Activated naive CD4-positive, alpha-beta T cell treated with anti-CD3 and anti-CD28 coated beads for 36 hours (primary cell): ENCODE measurements at regions not wholly inside any gene's neighbourhood (a gene's known extent, or its start where the extent isn't known, plus 50 kb on each side); places are given as distances from the start of the nearest gene placed in this dataset.
"Not testable (repeated sequence)": the region's sequence is repeated elsewhere in the genome, so short reads cannot be mapped to it uniquely, and the experiment has no call there.

Source experiments
- CTCF ChIA-PET: fragments of 350-600 bp; sonication (Branson Sonifier 250); formaldehyde crosslinking; loops from one replicate; lab custom pipeline; 2021; ENCODE audit warnings: antibody characterized with exemption; lab: Charles Lee
- DNase-seq: peaks from one replicate; pipeline ENCODE4 v3.0.0-alpha.2; 2020
- H3K27ac Mint-ChIP-seq: one replicate; pipeline ENCODE4 v1.8.0; 2021; ENCODE audit warnings: mild to moderate bottlenecking, mixed read lengths
- H3K27me3 Mint-ChIP-seq: one replicate; pipeline ENCODE4 v1.8.0; 2021; ENCODE audit warnings: low read depth, mixed read lengths
- H3K36me3 Mint-ChIP-seq: one replicate; pipeline ENCODE4 v1.8.0; 2021; ENCODE audit warnings: low read depth, mixed read lengths
- H3K4me1 Mint-ChIP-seq: one replicate; pipeline ENCODE4 v1.8.0; 2021; ENCODE audit warnings: low read depth, mixed read lengths
- H3K4me3 Mint-ChIP-seq: one replicate; pipeline ENCODE4 v1.8.0; 2021; ENCODE audit warnings: mild to moderate bottlenecking, moderate library complexity, mixed read lengths
- H3K9me3 Mint-ChIP-seq: one replicate; pipeline ENCODE4 v1.8.0; 2021; ENCODE audit warnings: mixed read lengths
- intact Hi-C: fragments of 100-400 bp; cut with micrococcal nuclease; formaldehyde crosslinking; loops from one replicate; pipeline ENCODE4 v1.15.1; 2023

DNA sequence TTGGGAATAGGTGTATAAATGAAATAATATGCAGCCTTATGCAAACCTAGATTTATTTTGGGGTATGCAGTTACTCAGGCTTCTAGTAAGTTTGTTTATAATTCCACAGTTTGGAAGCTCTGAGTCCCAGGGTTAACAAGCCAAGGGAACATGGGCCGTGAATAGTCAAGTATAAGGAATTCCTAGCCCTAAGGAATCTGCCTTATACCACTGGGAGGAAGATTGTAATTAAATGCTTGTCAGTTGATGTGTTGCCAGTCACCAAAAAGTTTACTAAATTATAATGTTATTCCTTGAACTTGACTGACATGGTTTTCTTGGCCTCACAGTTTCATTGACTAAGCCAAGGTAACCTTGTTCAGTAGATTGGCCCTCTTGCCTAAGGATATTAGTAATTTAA is 72.4 kb upstream of the SGO1 start:
- Mint-ChIP-seq H3K4me1 (no peaks in the 10 kb centered on the region), H3K27me3 (no peaks in the 10 kb centered on the region), H3K36me3 (no peaks in the 10 kb centered on the region), H3K4me3 (no peak overlapping the region), H3K27ac (no peak overlapping the region), H3K9me3 (peaks cover 2% of the 10 kb centered on the region)
- no peak for DNase-seq
- intact Hi-C loops, result no loop called here
- CTCF ChIA-PET, result no interaction called here

- no peak for DNase-seq
- no peaks in the 10 kb centered on the region for H3K4me1 Mint-ChIP-seq
- CTCF ChIA-PET, result no interaction called here
- no peak overlapping the region for H3K4me3 Mint-ChIP-seq
- no peaks in the 10 kb centered on the region for H3K27me3 Mint-ChIP-seq
- intact Hi-C loops, result no loop called here
- H3K27ac Mint-ChIP-seq, result no peak overlapping the region
- no peaks in the 10 kb centered on the region for H3K36me3 Mint-ChIP-seq
- H3K9me3 Mint-ChIP-seq, result peaks cover 2% of the 10 kb centered on the region
These were observed 70.1 kb upstream of the SGO1 start for GRCh38 chr3:20256144-20256543.

DNA sequence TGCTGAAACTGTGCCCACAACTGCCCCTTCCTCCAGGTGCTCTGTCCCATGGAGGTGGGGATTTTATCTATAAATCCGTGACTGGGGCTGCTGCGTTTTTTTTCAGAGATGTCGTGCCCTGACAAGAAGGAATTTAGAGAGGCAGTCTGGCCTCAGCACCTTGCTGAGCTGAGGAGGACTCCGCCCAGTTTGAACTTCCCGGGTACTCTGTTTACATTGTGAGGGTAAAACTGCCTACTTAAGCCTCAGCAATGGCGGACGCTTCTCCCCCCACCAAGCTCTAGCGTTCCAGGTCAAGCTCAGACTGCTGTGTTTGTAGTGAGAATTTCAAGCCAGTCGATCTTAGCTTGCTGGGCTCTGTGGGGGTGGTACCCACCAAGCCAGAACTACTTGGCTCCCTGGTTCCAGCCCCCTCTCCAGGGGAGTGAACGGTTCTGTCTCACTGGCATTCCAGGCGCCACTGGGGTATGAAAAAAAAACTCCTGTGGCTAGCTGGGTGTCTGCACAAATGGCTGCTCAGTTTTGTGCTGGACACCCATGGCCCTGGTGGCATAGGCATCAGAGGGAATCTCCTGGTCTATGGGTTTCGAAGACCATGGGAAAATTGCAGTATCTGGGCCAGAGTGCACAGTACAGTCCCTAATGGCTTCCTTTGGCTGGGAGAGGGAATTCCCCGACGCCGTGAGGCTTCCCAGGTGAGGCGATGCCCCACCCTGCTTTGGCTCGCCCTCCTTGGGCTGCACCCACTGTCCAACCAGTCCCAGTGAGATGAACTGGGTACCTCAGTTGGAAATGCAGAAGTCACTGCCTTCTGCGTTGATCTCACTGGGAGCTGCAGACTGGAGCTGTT is 68.5 kb upstream of the SGO1 start:
- no peaks in the 10 kb centered on the region for H3K36me3 Mint-ChIP-seq
- no peak overlapping the region for H3K27ac Mint-ChIP-seq
- CTCF ChIA-PET, result no interaction called here
- H3K27me3 Mint-ChIP-seq, result no peaks in the 10 kb centered on the region
- H3K4me3 Mint-ChIP-seq, result no peak overlapping the region
- intact Hi-C loops, result no loop called here
- no peak for DNase-seq
- peaks cover 2% of the 10 kb centered on the region for H3K9me3 Mint-ChIP-seq
- no peaks in the 10 kb centered on the region for H3K4me1 Mint-ChIP-seq

- intact Hi-C loops, result no loop called here
- CTCF ChIA-PET, result no interaction called here
- no peak overlapping the region for H3K4me3 Mint-ChIP-seq
- H3K4me1 Mint-ChIP-seq, result no peaks in the 10 kb centered on the region
- no peak for DNase-seq
- no peaks in the 10 kb centered on the region for H3K27me3 Mint-ChIP-seq
- H3K36me3 Mint-ChIP-seq, result no peaks in the 10 kb centered on the region
- H3K9me3 Mint-ChIP-seq, result peaks cover 9% of the 10 kb centered on the region
- H3K27ac Mint-ChIP-seq, result no peak overlapping the region
These were observed 64.8 kb upstream of the SGO1 start for GRCh38 chr3:20250786-20251185.

DNA sequence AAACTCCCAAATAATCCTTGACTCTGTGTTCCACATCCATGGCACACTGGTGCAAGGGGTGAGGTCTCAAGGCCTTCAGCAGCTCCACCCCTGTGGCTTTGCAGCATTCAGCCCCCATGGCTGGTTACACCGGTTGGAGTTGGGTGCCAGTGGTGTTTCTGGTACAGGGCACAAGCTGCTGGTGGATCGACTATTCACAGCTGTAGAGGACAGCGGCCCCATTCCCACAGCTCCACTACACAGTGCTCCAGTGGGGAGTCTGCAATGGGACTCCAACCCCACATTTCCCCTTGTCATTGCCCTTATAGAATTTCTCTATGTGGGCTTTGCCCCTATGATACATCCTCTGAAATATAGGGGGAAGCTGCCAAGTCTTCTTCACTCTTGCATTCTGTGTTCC is 64.3 kb upstream of the SGO1 start:
- Mint-ChIP-seq H3K4me3 (no peak overlapping the region), H3K9me3 (peaks cover 9% of the 10 kb centered on the region), H3K27ac (no peak overlapping the region), H3K4me1 (no peaks in the 10 kb centered on the region), H3K27me3 (no peaks in the 10 kb centered on the region), H3K36me3 (no peaks in the 10 kb centered on the region)
- intact Hi-C loops, result no loop called here
- DNase-seq, result no peak
- CTCF ChIA-PET, result no interaction called here

DNA sequence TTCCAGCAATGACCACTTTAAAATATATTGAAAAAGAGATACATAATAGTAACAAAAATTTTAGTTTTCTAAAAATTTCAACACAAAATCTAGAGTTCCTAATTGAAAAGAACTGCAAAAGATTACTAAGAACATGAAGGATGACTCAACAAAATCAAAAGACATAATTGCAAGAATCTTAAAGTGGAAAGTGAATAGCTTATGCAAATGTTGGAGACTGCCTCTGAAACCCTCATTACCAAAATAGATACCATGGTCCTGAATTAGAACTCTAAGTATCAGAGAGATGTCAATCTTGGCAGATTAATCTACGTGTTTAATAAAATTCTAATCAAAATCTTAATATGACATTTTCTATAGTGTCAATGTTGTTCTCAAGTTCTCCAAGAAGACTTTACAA is 60.7 kb upstream of the SGO1 start:
- Mint-ChIP-seq H3K27me3 (no peaks in the 10 kb centered on the region), H3K9me3 (peaks cover 21% of the 10 kb centered on the region), H3K4me3 (no peak overlapping the region), H3K27ac (no peak overlapping the region), H3K36me3 (no peaks in the 10 kb centered on the region), H3K4me1 (no peaks in the 10 kb centered on the region)
- CTCF ChIA-PET, result no interaction called here
- DNase-seq, result no peak
- intact Hi-C loops, result no loop called here

- H3K27ac Mint-ChIP-seq, result no peak overlapping the region
- H3K4me3 Mint-ChIP-seq, result no peak overlapping the region
- no peak for DNase-seq
- intact Hi-C loops, result no loop called here
- no peaks in the 10 kb centered on the region for H3K4me1 Mint-ChIP-seq
- H3K9me3 Mint-ChIP-seq, result peaks cover 21% of the 10 kb centered on the region
- H3K36me3 Mint-ChIP-seq, result no peaks in the 10 kb centered on the region
- CTCF ChIA-PET, result no interaction called here
- H3K27me3 Mint-ChIP-seq, result no peaks in the 10 kb centered on the region
These were observed 59.8 kb upstream of the SGO1 start for GRCh38 chr3:20245781-20246180.

DNA sequence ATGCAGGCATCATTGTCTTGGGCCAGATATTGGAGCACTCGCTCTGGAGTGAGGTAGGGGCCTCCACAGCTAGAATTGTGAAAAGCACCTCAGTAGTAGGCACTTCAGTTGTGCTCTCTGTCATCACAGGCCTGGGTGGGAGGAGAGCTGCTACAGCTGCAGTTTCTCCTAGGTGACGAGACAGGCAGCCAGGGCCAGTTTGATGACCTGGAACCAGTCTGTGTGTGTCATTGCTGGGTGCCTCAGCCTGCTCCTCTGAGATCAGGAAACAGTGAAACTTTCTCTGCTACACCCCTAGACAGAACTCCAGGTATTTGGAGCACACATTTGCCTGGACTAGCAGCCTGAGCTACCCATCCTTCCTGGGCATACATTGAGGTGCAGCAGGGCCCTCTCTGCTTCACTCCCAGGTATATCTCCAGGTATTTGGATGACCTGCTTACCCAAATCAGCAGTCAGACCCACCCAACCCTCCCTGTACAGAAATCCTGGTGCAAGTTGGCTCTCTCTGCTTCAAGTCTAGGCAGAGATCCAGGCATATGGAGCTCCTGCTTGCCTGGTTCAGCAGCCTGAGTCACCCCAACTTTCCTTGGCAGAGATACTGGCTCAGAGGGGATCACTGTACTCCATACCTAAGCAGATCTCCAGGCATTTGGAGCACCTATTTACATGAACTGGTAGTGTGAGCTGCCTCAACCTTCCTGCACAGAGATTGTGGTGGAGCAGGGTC is 54.3 kb upstream of the SGO1 start:
- DNase-seq, result no peak
- Mint-ChIP-seq H3K27me3 (no peaks in the 10 kb centered on the region), H3K4me1 (no peaks in the 10 kb centered on the region), H3K27ac (no peak overlapping the region), H3K9me3 (peaks cover 12% of the 10 kb centered on the region), H3K4me3 (no peak overlapping the region), H3K36me3 (peaks cover 3% of the 10 kb centered on the region)
- intact Hi-C loops, result no loop called here
- CTCF ChIA-PET, result no interaction called here

GRCh38 chr3:20238199-20238598 is 52.2 kb upstream of the SGO1 start:
- H3K27ac Mint-ChIP-seq, H3K27me3 Mint-ChIP-seq, H3K36me3 Mint-ChIP-seq, H3K9me3 Mint-ChIP-seq, CTCF ChIA-PET, H3K4me1 Mint-ChIP-seq, intact Hi-C loops, H3K4me3 Mint-ChIP-seq, DNase-seq: not testable (repeated sequence)

DNA sequence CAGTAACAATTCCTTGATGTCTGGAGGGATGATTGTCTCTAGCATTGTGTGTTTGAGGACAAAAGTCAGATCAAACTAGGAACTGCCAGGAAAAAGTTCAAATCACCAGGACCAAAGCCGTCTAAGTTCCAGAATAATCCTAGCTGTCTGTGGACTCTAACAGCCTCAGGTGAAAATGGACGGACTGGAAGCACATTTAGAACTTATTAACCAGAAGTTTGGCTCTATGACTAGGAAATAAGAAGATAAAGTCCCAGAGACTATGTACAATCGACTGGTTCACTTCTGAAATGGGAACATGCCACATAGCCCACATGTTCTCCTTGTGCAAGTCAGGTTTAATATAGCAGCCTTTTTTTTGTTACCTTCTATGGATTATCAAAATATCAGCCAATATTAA is 50.6 kb upstream of the SGO1 start:
- H3K36me3 Mint-ChIP-seq, result peaks cover 3% of the 10 kb centered on the region
- no peak overlapping the region for H3K27ac Mint-ChIP-seq
- CTCF ChIA-PET, result no interaction called here
- intact Hi-C loops, result no loop called here
- no peak overlapping the region for H3K4me3 Mint-ChIP-seq
- no peak for DNase-seq
- no peaks in the 10 kb centered on the region for H3K27me3 Mint-ChIP-seq
- H3K4me1 Mint-ChIP-seq, result no peaks in the 10 kb centered on the region
- H3K9me3 Mint-ChIP-seq, result no peaks in the 10 kb centered on the region
